ENCODE measurements at regions not wholly inside any gene's neighbourhood (a gene's known extent, or its start where the extent isn't known, plus 50 kb on each side); places are given as distances from the start of the nearest gene placed in this dataset.
"Not testable (repeated sequence)": the region's sequence is repeated elsewhere in the genome, so short reads cannot be mapped to it uniquely, and the experiment has no call there.

- no peak for DNase-seq (ENCODE audit: low spot score in 2 of 2)
- TF ChIP-seq POLR2A (IDR thresholded peaks at IDR 0.05) (no peak), CTCF (IDR thresholded peaks at IDR 0.05) (no peak)
- WGBS, 2 donors: 71 to 75% methylated on average over 4 of the region's 4 CpGs
- no peak overlapping the region for H3K4me3 ChIP-seq (ENCODE audit: low read depth, poor library complexity, severe bottlenecking)
- intact Hi-C loops (cut with DNase I; ENCODE audit: low total_unique reads): no loop called here
These were observed 57.1 kb upstream of the GPCPD1 start for GRCh38 chr20:5667705-5668528.

- TF ChIP-seq POLR2A (IDR thresholded peaks at IDR 0.05) (no peak), CTCF (IDR thresholded peaks at IDR 0.05) (no peak)
- H3K4me3 ChIP-seq (ENCODE audit: low read depth, poor library complexity, severe bottlenecking): no peak overlapping the region
- DNase-seq (ENCODE audit: low spot score in 2 of 2): no peak
- 83 to 95% methylated on average over 2 of the region's 2 CpGs for WGBS, 2 donors
- intact Hi-C loops (cut with DNase I; ENCODE audit: low total_unique reads): no loop called here
These were observed 54.6 kb upstream of the GPCPD1 start for GRCh38 chr20:5665417-5665816.

- intact Hi-C loops (cut with DNase I; ENCODE audit: low total_unique reads): no loop called here
- H3K4me3 ChIP-seq (ENCODE audit: low read depth, poor library complexity, severe bottlenecking): no peak overlapping the region
- TF ChIP-seq CTCF (IDR thresholded peaks at IDR 0.05): no peak
- TF ChIP-seq POLR2A (IDR thresholded peaks at IDR 0.05): no peak
- WGBS, 2 donors: 82 to 84% methylated on average over 5 of the region's 5 CpGs
- no peak for DNase-seq (ENCODE audit: low spot score in 2 of 2)
These were observed 52.6 kb upstream of the GPCPD1 start for GRCh38 chr20:5663396-5663795.

- H3K4me3 ChIP-seq (ENCODE audit: low read depth, poor library complexity, severe bottlenecking): no peak overlapping the region
- intact Hi-C loops (cut with DNase I; ENCODE audit: low total_unique reads): no loop called here
- DNase-seq (ENCODE audit: low spot score in 2 of 2): no peak
- WGBS, 2 donors: 76 to 80% methylated on average over 2 of the region's 2 CpGs
- TF ChIP-seq CTCF (IDR thresholded peaks at IDR 0.05) (no peak), POLR2A (IDR thresholded peaks at IDR 0.05) (no peak)
These were observed 52.0 kb upstream of the GPCPD1 start for GRCh38 chr20:5662769-5663168.

GRCh38 chr20:5660756-5661155, 50.0 kb upstream of the GPCPD1 start:
- 92 to 94% methylated on average over 8 of the region's 8 CpGs for WGBS, 2 donors
- H3K4me3 ChIP-seq (ENCODE audit: low read depth, poor library complexity, severe bottlenecking); DNase-seq (ENCODE audit: low spot score in 2 of 2); intact Hi-C loops (cut with DNase I; ENCODE audit: low total_unique reads): not testable (repeated sequence)
